ENCODE measurements at regions not wholly inside any gene's neighbourhood (a gene's known extent, or its start where the extent isn't known, plus 50 kb on each side); places are given as distances from the start of the nearest gene placed in this dataset.

DNA sequence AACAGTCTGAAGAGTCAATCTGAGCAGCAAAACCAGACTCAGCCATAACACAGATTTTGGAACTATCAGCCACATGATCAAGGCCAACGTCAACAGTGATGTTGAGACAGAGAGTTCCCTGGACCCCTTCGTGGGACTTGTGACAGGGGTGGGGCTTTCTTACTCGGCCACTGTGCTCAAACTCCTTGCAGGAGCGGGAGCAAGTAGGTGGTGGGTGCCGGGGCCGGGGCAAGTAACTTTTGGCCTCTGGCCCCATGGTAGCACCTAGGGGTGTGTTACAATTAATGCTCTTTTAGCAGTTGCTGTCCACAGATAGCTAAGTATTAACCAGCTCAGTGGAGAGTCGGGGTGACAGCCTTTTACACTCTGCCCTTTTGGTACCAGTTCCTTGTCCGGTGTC lies 384.4 kb downstream of the NUAK1 start:
- DNase-seq (ENCODE audit: extremely low read depth, insufficient read length): no peak
- TF ChIP-seq, protein P1, sequence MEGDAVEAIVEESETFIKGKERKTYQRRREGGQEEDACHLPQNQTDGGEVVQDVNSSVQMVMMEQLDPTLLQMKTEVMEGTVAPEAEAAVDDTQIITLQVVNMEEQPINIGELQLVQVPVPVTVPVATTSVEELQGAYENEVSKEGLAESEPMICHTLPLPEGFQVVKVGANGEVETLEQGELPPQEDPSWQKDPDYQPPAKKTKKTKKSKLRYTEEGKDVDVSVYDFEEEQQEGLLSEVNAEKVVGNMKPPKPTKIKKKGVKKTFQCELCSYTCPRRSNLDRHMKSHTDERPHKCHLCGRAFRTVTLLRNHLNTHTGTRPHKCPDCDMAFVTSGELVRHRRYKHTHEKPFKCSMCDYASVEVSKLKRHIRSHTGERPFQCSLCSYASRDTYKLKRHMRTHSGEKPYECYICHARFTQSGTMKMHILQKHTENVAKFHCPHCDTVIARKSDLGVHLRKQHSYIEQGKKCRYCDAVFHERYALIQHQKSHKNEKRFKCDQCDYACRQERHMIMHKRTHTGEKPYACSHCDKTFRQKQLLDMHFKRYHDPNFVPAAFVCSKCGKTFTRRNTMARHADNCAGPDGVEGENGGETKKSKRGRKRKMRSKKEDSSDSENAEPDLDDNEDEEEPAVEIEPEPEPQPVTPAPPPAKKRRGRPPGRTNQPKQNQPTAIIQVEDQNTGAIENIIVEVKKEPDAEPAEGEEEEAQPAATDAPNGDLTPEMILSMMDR (IDR thresholded peaks at IDR 0.05; ENCODE audit: insufficient read depth, low read length, poor library complexity, severe bottlenecking): no peak
- Histone ChIP-seq H3K4me3 (replicated peaks; ENCODE audit: low read depth, low read length) (no peak overlapping the region), H3K27me3 (replicated peaks; ENCODE audit: control insufficient read depth, insufficient read depth, low read length) (no peaks in the 10 kb centered on the region), H3K36me3 (ENCODE audit: control insufficient read depth, insufficient read depth, low read length) (no peaks in the 10 kb centered on the region)

DNA sequence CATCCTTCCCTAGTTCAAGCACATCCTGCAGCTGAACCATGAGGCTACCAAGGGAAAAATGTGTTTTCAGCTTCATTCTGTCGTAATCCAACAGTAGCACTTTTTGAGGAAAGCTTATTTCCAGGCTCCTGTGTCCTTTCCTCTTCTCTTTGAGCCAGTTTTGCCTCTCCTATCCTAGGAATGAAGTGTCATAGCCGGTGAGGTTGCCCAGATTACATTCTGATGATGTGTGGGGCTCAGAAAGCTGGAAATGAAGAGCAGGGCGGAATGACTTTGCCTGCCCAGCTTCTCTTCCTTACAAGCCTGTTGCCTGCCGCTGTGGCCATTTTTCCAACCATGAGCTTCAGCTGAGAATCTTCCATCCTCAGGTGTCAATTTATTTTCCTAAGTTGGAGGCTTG lies 381.8 kb downstream of the NUAK1 start:
- no peak for DNase-seq (ENCODE audit: extremely low read depth, insufficient read length)
- H3K36me3 ChIP-seq (ENCODE audit: control insufficient read depth, insufficient read depth, low read length): no peaks in the 10 kb centered on the region
- H3K4me3 ChIP-seq (replicated peaks; ENCODE audit: low read depth, low read length): no peak overlapping the region
- TF ChIP-seq, protein P1 (IDR thresholded peaks at IDR 0.05; ENCODE audit: insufficient read depth, low read length, poor library complexity, severe bottlenecking): no peak
- H3K27me3 ChIP-seq (replicated peaks; ENCODE audit: control insufficient read depth, insufficient read depth, low read length): no peaks in the 10 kb centered on the region

DNA sequence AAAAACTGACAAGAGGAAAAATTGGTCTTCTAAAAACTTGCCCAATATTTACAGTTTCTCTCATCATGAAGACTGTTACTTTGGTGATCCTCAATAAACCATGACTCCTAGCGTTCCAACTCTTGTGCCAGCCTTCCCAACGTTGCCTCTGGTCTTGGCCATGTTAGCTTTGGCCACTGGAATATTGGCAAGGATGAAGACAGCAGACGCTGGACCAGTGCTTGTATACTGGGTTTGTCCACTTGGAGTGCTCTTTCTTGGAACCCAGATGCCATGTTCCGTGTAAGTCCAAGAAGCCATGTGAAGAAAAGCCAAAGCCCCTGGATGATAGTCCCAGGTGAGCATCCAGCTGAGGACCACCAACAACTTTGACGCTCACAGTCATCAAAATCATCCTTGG lies 379.6 kb downstream of the NUAK1 start:
- TF ChIP-seq, protein P1 (IDR thresholded peaks at IDR 0.05; ENCODE audit: insufficient read depth, low read length, poor library complexity, severe bottlenecking): no peak
- Histone ChIP-seq H3K36me3 (ENCODE audit: control insufficient read depth, insufficient read depth, low read length) (no peaks in the 10 kb centered on the region), H3K27me3 (replicated peaks; ENCODE audit: control insufficient read depth, insufficient read depth, low read length) (no peaks in the 10 kb centered on the region), H3K4me3 (replicated peaks; ENCODE audit: low read depth, low read length) (no peak overlapping the region)
- no peak for DNase-seq (ENCODE audit: extremely low read depth, insufficient read length)

DNA sequence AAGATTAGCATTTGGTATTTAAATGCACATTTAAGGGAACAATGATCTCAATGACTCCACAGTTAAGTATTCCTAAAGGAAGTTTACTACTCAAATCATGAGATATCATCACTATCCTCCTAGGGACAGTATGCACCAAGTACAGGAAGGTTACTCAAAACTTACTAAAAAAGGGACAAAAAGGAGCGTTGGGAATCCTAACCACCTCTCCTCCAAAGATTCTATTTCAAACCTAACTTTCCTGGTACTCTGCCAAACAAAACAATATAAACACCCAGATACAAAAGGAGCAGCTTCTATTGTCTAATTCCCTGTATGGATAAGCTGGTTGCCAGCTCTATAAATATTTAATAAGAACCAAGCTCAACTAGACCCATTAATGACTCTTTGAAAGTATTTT lies 377.7 kb downstream of the NUAK1 start:
- H3K36me3 ChIP-seq (ENCODE audit: control insufficient read depth, insufficient read depth, low read length): no peaks in the 10 kb centered on the region
- DNase-seq (ENCODE audit: extremely low read depth, insufficient read length): no peak
- TF ChIP-seq, protein P1 (IDR thresholded peaks at IDR 0.05; ENCODE audit: insufficient read depth, low read length, poor library complexity, severe bottlenecking): no peak
- no peak overlapping the region for H3K4me3 ChIP-seq (replicated peaks; ENCODE audit: low read depth, low read length)
- no peaks in the 10 kb centered on the region for H3K27me3 ChIP-seq (replicated peaks; ENCODE audit: control insufficient read depth, insufficient read depth, low read length)

DNA sequence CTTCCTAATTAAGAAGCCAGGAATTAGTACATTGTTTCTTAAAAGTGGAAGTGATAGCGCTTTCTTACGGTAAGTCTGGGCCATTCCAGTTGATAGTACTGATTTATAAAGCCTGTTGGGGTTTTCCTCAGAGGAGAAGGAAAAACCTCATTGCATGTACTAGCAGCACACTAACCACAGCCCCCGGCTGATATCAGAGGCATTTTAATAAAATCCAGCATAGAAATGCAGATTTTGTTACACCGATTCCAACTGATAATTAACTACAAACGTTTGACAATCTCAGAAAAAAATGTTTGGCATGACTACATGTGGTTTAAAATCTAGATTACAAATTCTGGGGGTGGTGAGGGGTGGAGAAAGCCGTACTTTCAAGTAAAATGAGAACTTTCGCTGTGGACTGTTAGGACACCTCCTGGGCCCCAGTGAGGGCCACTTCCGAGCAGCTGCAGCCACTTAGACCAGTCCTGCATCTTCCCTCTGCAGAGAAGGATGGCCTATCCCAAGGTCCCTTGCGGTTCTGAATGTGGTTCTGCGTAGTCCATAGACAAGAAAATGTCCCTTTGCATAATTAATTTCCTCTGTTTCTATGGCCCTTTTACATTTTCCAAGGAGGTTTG lies 374.4 kb downstream of the NUAK1 start:
- DNase-seq (ENCODE audit: extremely low read depth, insufficient read length): no peak
- H3K36me3 ChIP-seq (ENCODE audit: control insufficient read depth, insufficient read depth, low read length): no peaks in the 10 kb centered on the region
- no peaks in the 10 kb centered on the region for H3K27me3 ChIP-seq (replicated peaks; ENCODE audit: control insufficient read depth, insufficient read depth, low read length)
- TF ChIP-seq, protein P1 (IDR thresholded peaks at IDR 0.05; ENCODE audit: insufficient read depth, low read length, poor library complexity, severe bottlenecking): no peak
- no peak overlapping the region for H3K4me3 ChIP-seq (replicated peaks; ENCODE audit: low read depth, low read length)
